ENCODE measurements at regions not wholly inside any gene's neighbourhood (a gene's known extent, or its start where the extent isn't known, plus 50 kb on each side); places are given as distances from the start of the nearest gene placed in this dataset.

GRCh38 chr4:111210595-111210994 lies 587.7 kb upstream of the PITX2 start:
- TF ChIP-seq CTCF (IDR thresholded peaks at IDR 0.05) = no peak
- no peak for TF ChIP-seq ZFX (IDR thresholded peaks at IDR 0.05; ENCODE audit: borderline replicate concordance)
- H3K27ac ChIP-seq = no peak overlapping the region

- TF ChIP-seq CTCF (IDR thresholded peaks at IDR 0.05) (no peak), ZFX (IDR thresholded peaks at IDR 0.05; ENCODE audit: borderline replicate concordance) (no peak)
- peak overlapping the region; percentile 17; the same call in 1 of the 2 replicates for H3K27ac ChIP-seq
Measured at GRCh38 chr4:111213531-111213930, 590.7 kb upstream of the PITX2 start.

- TF ChIP-seq ZFX (IDR thresholded peaks at IDR 0.05; ENCODE audit: borderline replicate concordance) = no peak
- TF ChIP-seq CTCF (IDR thresholded peaks at IDR 0.05) = no peak
- no peak overlapping the region for H3K27ac ChIP-seq
Measured at GRCh38 chr4:111214371-111214770, 591.5 kb upstream of the PITX2 start.

- no peak for TF ChIP-seq CTCF (IDR thresholded peaks at IDR 0.05)
- no peak for TF ChIP-seq ZFX (IDR thresholded peaks at IDR 0.05; ENCODE audit: borderline replicate concordance)
- no peak overlapping the region for H3K27ac ChIP-seq
Measured at GRCh38 chr4:111215755-111216154, 592.9 kb upstream of the PITX2 start.

- TF ChIP-seq ZFX (IDR thresholded peaks at IDR 0.05; ENCODE audit: borderline replicate concordance) (no peak), CTCF (IDR thresholded peaks at IDR 0.05) (no peak)
- H3K27ac ChIP-seq = no peak overlapping the region
Measured at GRCh38 chr4:111216791-111217190, 593.9 kb upstream of the PITX2 start.

GRCh38 chr4:111221371-111221770 lies 598.5 kb upstream of the PITX2 start:
- H3K27ac ChIP-seq = no peak overlapping the region
- no peak for TF ChIP-seq CTCF (IDR thresholded peaks at IDR 0.05)
- no peak for TF ChIP-seq ZFX (IDR thresholded peaks at IDR 0.05; ENCODE audit: borderline replicate concordance)

GRCh38 chr4:111228396-111228795 lies 605.5 kb upstream of the PITX2 start:
- H3K27ac ChIP-seq = no peak overlapping the region
- no peak for TF ChIP-seq ZFX (IDR thresholded peaks at IDR 0.05; ENCODE audit: borderline replicate concordance)
- no peak for TF ChIP-seq CTCF (IDR thresholded peaks at IDR 0.05)
